ENCODE measurements at regions not wholly inside any gene's neighbourhood (a gene's known extent, or its start where the extent isn't known, plus 50 kb on each side); places are given as distances from the start of the nearest gene placed in this dataset.

GRCh38 chr5:3194271-3194670, 401.4 kb upstream of the IRX1 start (continued):
- TF ChIP-seq ATF2 (IDR thresholded peaks at IDR 0.05; ENCODE audit: low read length) (no peak), BCL11A (IDR thresholded peaks at IDR 0.05; ENCODE audit: low read depth in 2 of 2, low read length in 2 of 2) (no peak), ATF3 (IDR thresholded peaks at IDR 0.05; ENCODE audit: insufficient read depth, low read depth, low read length) (no peak), EGR1 (IDR thresholded peaks at IDR 0.05; ENCODE audit: borderline replicate concordance, low read depth, low read length) (no peak), TEAD4 (IDR thresholded peaks at IDR 0.05; ENCODE audit: low read depth, low read length) (no peak)
